ENCODE measurements at regions not wholly inside any gene's neighbourhood (a gene's known extent, or its start where the extent isn't known, plus 50 kb on each side); places are given as distances from the start of the nearest gene placed in this dataset.
"Not testable (repeated sequence)": the region's sequence is repeated elsewhere in the genome, so short reads cannot be mapped to it uniquely, and the experiment has no call there.

DNA sequence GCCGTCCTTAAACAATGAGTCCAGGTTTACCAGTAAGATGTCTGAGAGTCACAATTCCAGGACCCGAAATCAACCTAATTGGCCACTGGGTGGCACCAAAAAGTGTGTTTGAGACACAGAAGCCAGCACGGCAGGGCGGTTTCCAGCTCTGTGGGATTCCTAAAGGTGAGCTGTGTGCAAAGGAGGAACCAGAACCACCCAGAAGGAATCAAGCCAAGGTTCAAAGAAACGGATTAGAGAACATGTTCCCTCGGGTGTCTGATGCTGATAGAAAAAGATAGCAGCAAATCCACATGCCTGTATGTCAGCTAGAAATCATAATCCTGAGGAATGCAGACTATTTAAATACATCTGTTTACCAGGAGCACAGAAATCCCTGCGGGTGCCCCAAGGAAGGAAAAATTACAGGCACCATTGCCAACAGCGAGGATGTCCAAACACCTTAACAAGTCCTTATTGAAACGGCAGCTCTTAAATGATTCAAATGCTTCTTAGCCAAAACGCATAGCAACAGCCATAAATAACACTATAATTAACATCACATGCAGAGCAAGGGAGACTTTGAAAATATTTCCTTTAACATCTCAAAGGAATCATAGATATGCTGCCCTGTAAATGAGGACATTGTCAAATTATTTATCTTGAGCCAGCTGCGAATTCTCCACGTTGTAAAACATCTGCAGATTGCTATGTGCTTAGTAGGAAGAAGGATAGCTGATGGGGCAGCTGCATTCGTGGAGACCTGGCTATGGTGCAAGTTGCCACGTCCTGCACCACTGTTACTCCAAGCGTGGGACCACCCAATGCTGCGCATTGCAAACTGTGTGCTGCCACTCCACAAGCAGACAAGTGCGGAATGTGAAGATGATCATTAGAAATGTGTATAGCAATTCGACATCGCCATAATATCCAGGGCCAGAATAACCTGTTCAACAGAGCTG, 318.7 kb upstream of the NCKAP5 start:
- peak; percentile 56 to 81 for DNase-seq

DNA sequence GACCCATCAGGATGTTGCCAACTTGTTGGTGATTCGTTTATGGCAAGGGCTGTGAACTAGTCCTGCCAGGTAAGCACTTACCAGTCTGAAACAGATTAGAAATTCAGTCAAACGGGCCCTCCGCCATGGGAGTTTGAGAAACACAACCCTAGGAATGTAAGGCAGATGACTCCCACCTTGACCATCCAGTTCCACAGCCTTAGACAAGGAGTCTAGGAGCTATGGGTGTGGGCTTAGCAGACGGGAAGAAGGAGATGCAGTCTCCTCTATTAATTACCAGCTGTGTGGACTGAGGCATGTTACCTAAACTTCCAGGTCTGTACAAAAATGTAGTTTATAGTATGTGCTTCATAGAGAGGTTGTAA, 319.4 kb upstream of the NCKAP5 start:
- no peak for DNase-seq

DNA sequence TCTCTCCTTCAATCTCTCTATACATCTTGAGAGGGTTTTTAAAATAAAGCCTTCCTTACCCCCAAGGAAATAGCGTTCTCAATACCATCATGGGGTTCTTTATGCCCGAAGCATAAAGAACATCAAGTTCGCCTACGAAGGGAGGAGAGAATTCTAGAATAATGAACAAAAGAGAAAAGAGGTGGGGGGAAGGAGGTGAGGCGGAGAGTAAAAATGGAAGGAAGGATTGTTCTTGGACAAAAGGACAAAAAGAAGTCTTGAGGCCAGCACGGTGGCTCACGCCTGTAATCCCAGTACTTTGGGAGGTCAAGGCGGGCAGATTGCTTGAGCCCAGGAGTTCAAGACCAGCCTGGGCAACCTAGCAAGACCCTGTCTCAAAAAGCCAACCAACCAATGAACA, 319.8 kb upstream of the NCKAP5 start:
- DNase-seq: no peak

DNA sequence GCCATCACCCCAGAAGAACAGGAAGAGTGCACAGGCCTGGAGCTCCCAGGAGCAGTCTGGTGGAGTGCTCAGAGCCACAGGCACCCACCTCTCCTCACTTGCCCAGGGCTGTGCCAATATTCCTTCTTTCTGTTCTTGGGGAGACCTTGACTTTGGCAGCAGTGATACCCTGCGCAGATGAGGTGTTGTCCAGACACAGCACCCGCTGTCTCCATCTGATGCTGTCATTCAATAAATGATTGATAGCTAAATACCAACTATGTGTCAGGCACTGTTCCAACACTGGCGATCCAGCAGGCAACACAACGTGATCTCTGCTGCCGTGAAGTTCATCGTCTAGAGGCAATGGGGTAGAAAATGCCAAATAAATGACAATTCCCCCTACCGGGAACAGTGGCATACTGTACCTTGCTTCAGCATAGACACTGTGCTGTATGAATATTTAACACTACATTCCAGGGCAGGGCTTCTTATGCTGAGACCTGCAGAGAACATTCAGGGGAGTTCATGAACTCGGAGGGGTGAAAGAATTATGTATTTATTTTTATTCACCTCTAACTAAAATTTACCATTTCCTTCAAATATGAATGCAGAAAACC, 320.5 kb upstream of the NCKAP5 start:
- DNase-seq: no peak

DNA sequence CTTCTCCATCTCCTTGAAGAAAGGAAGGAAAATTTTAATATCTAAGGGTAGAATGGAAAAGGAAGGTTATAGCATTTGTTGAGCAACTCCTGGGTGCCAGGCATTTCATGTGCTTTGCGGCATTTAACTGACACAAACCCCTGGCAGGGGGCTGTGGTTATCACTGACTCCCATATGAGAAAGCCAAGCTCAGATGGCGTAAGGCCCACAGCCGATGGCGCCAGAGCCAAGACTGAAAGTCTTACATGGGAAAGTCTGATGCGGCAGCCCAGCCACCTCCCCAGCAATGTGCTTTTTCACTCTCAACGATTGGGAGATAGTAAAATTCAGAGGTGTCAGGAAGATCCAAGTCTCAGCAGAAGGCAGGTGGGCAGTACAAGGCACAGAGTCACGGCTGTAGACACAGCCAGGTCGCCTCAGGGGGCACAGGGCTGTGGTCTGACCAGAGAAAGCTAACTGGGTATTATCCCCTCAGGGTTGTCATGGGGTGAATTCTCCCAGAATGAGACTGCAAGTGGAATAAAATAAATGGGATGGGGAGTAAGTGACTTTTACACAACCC, 324.2 kb upstream of the NCKAP5 start:
- no peak for DNase-seq

DNA sequence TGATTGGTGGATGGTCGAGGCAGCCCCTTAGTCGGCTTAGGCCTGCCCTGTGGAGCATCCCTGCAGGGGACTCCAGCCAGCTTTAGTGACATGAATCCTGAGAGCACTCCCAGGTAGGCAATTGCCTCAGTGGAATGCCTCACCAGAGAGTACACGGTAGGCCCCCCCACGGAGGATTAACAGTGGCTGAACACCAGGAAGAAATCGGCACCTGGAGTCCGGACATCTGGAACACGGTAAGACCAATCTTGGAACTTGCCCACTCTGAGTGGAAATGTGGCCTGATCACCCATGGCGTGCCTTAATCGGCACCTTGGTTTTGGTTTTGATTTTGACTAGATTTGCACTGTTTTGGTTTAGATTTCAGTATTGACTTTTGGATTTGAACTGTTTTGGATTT, 326.2 kb upstream of the NCKAP5 start:
- DNase-seq: no peak

DNA sequence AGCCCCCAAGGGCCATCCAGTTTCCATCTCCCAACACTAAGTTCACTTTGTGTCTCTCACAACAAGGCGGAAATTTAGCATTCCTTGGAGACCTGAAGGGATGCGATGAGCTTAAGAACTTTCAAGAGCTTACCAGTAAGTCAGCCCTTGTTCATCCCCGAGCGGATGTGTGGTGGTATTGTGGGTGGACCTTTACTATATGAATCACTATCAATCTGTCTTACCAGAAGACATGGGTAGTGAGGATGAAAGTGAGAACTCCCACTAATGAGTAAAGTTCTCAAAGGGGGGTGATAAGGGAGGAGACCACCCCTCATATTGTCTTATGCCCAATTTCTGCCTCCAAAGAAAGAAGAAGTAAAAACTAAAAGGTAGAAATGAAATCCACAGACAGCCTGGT, 329.6 kb upstream of the NCKAP5 start:
- DNase-seq: not testable (repeated sequence)

DNA sequence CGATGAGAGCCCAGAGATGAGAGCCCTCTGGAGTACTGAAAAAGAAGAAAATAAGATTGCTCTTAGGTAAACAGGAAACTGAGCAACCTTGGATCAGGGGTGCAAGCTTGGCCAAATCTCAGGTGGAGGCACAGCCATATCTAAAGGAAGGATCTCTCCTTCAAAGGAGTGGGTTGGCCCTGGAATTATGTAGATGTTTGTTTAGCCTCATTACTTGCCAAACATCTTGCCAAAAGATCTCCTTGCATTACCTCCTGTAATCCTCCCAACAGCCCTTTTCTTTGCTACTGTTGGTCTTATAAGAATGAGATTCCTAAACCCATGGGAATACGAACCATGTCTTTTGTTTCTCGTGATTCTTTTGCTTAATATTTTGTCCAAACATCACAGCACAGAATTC, 332.6 kb upstream of the NCKAP5 start:
- no peak for DNase-seq

DNA sequence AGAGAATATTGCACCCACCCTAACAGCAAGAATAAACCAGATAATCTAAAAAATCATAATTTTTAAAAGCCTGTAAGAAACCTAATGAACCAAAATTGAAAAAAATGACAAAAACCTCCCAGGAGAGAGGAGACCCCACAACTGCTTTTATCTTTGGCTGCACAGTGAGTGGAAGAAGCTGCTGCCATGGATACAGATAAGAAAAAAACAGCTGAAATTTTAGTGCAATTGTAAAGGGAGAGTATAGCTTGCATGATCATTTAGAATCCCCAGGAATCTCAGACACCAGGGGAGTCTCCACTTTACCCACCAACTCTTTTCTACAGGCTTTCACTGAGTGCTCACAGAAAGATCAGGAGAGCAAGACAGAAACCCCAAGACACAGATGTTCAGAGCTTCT, 338.1 kb upstream of the NCKAP5 start:
- no peak for DNase-seq

DNA sequence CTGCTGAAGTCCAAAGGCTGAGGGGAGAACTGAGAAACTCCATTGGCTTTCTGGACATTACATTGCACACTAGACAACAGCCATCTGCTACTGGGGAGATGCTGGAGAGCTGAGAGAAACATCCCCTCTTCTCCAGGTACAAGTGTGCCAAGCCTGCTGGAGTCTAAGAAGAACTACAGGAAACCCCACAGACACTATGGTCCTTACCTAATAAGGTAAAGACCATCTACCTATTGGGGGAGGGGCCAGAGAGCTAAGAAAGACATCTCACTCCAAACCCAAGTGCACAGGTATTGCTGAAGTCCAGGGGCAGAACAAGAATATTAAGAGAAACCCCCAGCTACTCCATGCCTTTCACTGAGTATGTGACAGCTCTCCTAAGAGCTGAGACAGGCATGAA, 338.7 kb upstream of the NCKAP5 start:
- DNase-seq: no peak

DNA sequence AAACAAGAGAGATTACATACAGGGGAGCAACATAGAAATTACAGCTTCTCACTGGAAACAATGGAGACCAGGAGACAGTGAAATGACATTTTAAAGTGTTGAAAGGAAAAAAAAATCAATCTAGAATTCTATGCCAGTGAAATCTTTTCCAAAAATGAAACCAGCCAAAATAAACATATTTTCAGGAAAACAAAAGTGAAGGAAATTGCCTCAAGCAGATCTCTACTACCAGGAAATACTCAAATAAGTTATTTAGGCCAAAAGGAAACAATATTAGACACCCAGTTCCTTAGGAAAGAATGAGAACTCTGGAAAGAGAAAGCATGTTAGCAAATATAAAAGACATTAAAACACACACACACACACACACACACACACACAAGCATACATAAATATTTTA, 339.9 kb upstream of the NCKAP5 start:
- no peak for DNase-seq

DNA sequence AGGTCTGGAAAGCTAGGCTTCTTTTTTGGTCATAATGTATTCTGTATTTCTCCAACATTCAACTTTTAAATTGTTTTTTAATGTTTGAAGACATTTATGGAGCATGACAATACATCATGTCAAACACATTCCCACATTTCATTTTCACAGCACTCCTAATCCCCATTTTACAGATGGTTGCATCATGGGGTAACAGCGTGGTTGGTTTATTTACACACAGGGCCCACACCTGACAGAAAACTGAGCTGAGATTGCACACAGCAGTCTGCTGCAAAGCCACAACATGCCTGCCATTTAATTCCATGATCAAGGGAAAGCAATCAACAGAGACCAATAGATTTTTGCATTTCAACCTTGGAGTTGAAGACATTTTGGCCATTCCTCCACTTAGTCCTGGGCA, 335.7 kb upstream of the MGAT5 start:
- no peak for DNase-seq

DNA sequence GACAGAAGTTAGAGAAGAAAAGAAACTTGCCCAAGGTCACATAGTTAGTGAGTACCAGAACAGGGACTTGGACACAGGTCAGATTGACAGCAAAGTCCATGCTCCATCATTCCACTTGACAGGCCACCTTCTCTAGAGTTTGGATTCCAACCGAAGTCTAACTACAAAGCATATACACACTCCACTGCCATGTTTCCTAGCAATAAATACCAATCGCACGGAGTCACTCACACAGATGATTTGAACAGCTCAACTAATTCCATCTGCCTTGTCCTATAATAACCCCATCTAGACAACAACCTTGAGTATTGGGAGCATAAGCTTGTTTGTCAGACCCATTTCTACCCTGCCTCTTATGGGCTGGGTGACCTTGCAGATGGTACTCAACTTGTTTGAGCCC, 334.6 kb upstream of the MGAT5 start:
- no peak for DNase-seq

DNA sequence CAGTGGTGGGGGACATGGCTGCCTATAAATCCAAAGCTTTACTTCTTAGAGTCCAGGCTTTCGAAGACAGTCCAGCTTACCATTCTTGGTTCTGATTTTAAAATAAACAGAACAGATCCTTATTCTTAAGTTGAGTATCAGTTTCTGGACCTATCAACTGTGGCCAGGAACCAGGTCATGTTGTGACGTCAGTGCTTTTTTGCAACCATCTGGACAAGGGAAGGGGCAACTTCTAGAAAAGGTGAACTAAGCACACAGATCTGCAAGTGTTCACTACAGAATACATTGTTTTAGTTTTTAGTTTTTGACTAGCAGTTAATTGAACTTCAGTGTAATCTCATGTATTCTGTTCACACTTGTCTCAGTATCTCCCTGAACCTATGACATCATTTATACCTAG, 326.0 kb upstream of the MGAT5 start:
- DNase-seq: no peak

DNA sequence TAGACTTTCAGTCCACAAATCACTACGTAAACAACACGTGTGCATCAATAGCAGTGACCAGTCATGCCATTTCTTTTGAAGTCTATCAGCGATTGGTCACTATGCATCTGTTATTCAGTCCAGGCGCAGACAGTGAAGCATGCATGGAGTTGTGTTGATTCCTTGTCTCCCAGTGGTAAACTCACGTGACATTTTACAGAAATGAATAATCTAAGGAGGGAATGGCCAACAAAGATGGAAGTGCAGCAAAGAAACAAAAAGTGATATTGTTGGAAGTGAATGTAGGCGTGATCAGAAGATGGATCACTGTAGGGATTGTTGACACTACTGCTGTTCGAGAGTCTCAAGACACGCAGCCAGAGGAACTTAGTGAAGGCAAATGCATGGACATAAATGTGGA, 317.8 kb upstream of the MGAT5 start:
- DNase-seq: no peak

DNA sequence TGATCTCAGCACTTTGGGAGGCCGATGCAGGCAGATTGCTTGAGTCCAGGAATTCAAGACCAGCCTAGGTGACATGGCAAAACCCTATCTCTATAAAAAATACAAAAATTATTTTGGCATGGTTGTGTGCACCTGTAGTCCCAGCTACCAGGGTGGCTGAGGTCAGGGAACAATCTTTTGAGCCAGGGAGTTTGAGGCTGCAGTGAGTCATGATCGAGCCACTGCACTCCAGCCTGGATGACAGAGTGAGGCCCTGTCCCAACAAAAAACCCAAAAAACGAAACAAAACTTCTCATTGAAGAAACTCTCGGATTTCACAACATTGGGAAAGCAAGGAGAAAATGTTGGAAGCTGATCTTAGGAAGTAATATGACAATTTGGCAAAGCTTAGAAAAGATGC, 317.3 kb upstream of the MGAT5 start:
- no peak for DNase-seq

DNA sequence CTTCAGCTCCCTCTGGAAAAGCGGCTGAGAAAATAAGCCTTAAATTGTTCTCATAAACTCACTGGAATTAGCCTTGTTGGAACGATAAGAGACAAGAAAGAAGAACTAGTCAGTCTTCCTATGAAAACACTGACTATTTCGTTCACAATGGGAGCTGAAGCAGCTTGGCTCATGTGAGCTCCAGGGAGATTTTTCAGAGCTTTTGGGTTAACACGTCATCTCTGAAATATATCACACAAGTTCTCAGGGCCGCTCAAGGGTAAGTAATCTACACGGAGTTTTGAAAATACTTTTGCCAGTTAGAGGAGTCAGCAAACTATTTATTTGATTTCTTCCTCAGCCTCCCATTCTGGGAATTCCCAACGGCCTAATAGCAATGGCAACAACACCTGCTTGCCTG, 316.2 kb upstream of the MGAT5 start:
- no peak for DNase-seq

DNA sequence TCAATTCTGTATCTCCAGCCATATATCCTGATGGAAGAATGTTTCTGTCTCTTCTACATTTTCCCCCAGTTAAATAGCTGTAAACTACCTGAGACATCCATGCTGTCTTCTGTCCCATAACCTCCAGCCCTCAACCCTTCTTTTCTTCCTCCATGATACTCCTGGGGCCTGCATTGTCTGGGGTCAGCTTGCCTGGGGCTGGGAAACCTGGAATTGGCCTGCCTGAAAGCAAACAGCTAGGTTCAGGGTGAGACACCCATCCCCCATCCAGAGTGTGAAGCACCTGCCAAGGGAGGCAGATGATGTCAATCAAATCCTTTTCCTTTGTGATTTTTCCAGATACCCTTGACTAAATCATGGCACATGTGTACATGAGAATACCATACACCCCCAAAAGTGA, 313.7 kb upstream of the MGAT5 start:
- DNase-seq: peak in 1 of 2 experiments; percentile 3

DNA sequence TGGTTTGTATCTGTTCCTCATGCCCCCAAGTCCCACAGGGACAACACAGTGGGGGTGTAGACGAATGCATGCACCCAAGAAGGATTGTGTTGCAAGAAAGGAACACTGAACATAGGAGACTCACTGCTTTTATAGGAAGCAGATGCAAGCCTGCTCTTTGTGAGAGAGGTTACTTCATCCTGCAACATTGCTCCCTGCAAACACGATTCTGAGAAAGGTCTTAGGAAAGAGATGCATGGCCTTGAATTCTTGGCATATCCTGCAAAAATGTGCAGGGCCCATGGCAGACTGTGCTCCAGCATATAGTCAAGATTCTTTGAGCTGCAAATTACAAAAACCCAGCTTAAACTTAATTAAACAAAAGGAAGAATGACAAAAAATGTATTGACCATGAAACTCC, 312.2 kb upstream of the MGAT5 start:
- no peak for DNase-seq

DNA sequence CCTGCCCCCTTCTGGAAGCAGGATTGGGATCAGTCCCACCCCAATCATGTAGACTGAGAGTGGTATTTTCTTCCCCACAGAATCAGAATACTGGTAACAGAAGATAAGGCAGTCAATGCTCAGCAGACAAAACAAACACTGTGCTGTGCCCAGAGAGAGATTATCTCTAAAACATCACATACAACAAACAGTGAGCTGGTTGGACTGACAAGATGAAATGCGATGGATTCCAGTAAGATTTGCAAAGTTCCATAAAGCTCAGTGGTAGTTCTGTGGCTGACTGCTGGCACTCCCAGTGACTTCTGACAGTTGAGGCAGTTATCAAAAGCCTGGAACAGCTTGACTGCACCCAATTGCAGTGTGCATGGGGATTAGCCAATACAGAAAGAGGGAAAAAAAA, 311.5 kb upstream of the MGAT5 start:
- DNase-seq: no peak

DNA sequence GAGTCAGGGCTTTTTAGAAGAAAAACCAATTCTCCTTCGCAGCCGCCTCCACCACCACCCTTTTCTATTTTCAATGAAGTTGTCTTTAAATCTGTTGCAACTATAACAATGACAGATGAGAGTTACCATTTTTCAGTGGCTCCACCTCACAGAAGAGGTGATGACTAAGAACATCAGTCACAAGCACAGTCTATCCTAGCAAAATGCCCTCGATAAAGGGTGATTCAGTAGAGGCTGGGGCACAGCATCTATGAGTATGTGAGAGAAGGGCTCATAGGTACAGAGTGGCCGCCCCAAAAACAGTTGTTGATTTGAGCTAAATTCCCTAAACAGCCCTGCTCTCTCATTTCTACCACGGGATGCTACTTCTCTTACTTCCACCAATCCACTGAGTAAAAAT, 310.8 kb upstream of the MGAT5 start:
- DNase-seq: no peak

DNA sequence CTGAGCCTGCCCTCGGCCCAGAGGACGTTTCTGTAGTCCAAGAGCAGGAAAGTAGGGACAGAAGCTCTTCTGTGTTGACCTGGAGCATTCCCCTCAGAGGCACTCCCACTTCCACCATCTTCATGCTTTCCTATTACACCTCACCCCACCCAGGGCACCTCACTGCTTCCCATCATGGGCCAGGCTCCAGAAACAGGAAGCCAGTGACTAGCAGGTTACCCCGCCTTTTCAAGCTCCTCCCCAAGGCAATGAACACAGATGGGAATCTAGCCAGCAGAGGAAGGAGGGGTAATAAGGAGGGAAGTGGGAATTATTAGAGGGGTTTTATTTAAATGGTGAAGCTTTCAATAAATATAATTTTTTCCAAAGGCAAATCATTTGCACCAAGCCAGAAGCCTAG, 308.8 kb upstream of the MGAT5 start:
- no peak for DNase-seq

DNA sequence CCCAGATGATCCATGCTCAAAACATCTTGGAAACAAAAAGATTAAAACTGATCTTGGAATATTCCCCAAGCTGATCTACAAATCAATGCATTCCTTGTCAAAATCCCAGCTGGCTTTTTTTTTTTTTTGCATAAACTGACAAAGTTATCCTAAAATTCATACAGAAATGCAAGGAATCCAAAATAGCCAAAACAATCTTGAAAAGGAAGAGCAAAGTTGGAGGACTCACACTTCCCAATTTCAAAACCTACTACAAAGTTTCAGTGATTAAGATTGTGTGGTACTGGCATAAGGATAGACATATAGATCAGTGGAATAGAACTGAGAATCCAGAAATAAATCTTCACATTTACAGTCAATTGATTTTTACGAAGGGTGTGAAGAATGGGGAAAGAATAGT, 306.8 kb upstream of the MGAT5 start:
- DNase-seq: no peak

DNA sequence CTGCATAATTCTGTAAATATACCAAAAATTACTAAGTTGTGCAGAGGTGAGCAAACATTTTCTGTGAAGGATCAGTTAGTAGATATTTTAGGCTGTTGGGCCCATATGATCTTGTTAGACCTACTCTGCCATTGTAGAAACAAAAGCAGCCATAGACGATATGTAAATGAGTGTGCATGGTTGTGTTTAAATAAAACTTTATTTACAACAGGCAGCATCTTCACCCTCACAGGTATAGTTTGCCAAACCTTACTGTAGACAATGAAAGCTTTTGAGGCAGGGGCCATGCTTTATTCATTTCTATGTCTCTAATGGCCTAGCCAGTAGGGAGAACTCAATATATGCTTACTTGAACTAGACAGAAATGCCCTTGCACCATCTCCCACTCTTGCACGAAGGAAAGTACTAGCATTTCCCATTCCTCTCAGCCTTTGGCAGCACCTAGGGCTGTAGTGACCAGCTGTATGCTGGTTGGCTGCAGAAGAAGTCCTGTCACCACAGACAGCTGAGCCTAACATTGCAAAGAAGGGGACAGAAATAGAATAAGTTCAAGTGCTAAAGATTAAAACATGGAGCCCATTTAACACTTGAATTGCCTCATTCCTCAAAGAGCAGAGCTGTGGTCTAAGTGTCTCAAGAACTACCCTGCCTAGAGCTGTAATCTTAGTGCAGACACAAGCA, 305.1 kb upstream of the MGAT5 start:
- DNase-seq: no peak
